Mesothelial cell of epicardium (in vitro differentiated cells): ENCODE measurements at regions not wholly inside any gene's neighbourhood (a gene's known extent, or its start where the extent isn't known, plus 50 kb on each side); places are given as distances from the start of the nearest gene placed in this dataset.

Experiments
- DNase-seq, 2 experiments: peaks; one replicate each; pipeline ENCODE4 v3.0.0; 2021; ENCODE audit warnings: low spot score in 2 of 2; ENCODE audit not compliant: unreplicated experiment in 2 of 2
- H3K27ac Mint-ChIP-seq: 2 replicates; pipeline ENCODE4 v1.8.0; 2021; ENCODE audit warnings: mixed read lengths
- H3K27me3 Mint-ChIP-seq: 2 replicates; pipeline ENCODE4 v1.8.0; 2021; ENCODE audit warnings: low read depth, mixed read lengths
- H3K36me3 Mint-ChIP-seq: 2 replicates; pipeline ENCODE4 v1.8.0; 2021; ENCODE audit warnings: mixed read lengths
- H3K4me1 Mint-ChIP-seq: 2 replicates; pipeline ENCODE4 v1.8.0; 2021; ENCODE audit warnings: mixed read lengths
- H3K4me3 Mint-ChIP-seq: 2 replicates; pipeline ENCODE4 v1.8.0; 2021; ENCODE audit warnings: mild to moderate bottlenecking, moderate library complexity, mixed read lengths
- H3K9me3 Mint-ChIP-seq: 2 replicates; pipeline ENCODE4 v1.8.0; 2021; ENCODE audit warnings: mixed read lengths
- CTCF ChIP-seq: fragments of 200-600 bp; sonication (generic); IDR thresholded peaks from one replicate; pipeline ENCODE4 v1.5.0; 2021; ENCODE audit warnings: antibody characterized with exemption; ENCODE audit not compliant: unreplicated experiment

DNA sequence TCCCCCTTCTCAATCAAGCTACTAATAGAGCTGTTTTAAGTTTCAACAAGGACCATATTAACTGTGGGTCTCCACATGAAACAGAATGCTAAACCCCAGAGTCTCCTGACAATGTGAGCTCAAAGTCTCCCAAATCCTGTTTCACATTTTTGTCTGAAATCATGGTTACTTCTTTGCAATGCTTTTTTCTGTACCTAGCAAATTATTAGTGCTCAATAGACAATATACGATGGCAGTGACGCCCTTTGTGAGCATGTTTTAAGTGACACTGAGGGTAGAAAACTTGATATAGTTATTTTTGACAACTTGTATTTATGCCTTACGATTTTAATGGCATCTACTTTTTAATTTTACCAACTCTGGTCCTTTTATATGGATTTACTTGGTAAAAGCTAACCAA is 85.4 kb upstream of the SOX5 start:
- Mint-ChIP-seq H3K27me3 (no peaks in the 10 kb centered on the region), H3K4me3 (no peak overlapping the region), H3K27ac (no peak overlapping the region), H3K9me3 (peaks cover 9% of the 10 kb centered on the region), H3K4me1 (peaks cover 51% of the 10 kb centered on the region), H3K36me3 (no peaks in the 10 kb centered on the region)
- no peak for TF ChIP-seq CTCF
- no peak for DNase-seq

DNA sequence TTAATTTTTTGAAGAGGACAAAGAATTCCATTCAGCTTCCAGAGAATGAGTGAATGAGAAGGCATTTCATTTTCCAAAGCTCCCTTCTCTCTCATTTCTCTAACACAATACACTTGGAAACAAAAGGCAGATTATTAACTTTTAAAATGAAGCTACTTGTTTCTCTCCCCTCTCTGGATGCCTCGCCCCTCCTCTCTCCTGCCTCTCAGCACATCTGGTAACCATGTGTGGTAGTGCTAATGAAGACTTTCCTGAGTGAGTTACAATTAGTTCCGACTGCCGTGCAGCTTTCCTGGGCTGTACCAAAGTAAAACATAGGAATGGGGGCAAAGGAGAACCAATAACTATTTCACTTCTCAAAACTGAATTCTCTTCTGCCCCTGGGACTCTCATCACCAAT is 84.7 kb upstream of the SOX5 start:
- H3K36me3 Mint-ChIP-seq = no peaks in the 10 kb centered on the region
- DNase-seq = no peak
- no peaks in the 10 kb centered on the region for H3K27me3 Mint-ChIP-seq

GRCh38 chr12:24027352-24027751 is 77.9 kb upstream of the SOX5 start:
- H3K9me3 Mint-ChIP-seq = peaks cover 16% of the 10 kb centered on the region
- no peak overlapping the region for H3K4me3 Mint-ChIP-seq
- TF ChIP-seq CTCF = no peak
- no peaks in the 10 kb centered on the region for H3K36me3 Mint-ChIP-seq
- no peaks in the 10 kb centered on the region for H3K27me3 Mint-ChIP-seq
- DNase-seq = no peak
- no peak overlapping the region for H3K27ac Mint-ChIP-seq
- H3K4me1 Mint-ChIP-seq = peaks cover 6% of the 10 kb centered on the region

More for the DNA sequence above, 84.7 kb upstream of the SOX5 start:
- H3K27ac Mint-ChIP-seq = no peak overlapping the region
- peaks cover 9% of the 10 kb centered on the region for H3K9me3 Mint-ChIP-seq
- H3K4me3 Mint-ChIP-seq = no peak overlapping the region
- no peak for TF ChIP-seq CTCF
- peaks cover 51% of the 10 kb centered on the region for H3K4me1 Mint-ChIP-seq

DNA sequence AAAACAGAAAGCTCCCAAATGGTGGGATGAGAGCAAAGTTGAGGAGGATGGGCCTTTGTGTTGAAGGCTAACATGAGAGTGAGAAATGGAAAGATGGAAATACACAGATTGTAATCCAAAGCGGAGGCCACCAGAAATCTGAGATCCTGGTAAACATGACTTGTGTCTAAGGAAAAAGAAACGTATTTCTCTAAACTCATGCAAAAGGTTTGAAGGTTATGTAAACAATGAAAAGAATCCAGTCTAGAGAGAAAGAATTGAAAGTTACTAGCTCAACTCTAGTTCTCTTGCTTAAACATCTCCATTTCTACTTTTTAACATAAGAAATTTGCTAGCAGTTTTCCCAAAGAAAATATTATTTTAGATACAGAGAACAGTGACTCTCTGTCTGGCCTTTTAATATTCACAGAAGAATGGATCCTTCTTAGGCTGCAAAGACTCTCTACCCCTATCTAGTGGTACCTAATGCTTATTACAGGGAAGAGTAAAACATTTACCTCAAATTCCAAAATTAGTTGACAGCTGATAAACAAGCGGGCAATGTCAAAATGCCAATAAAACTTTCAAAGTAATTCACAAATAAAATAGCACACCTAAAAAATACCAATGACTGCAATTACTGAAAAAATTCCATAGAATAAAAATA is 75.8 kb upstream of the SOX5 start:
- H3K27me3 Mint-ChIP-seq = no peaks in the 10 kb centered on the region
- no peak overlapping the region for H3K27ac Mint-ChIP-seq
- no peaks in the 10 kb centered on the region for H3K36me3 Mint-ChIP-seq
- H3K4me1 Mint-ChIP-seq = peaks cover 6% of the 10 kb centered on the region
- no peak overlapping the region for H3K4me3 Mint-ChIP-seq
- DNase-seq = no peak
- peaks cover 10% of the 10 kb centered on the region for H3K9me3 Mint-ChIP-seq
- TF ChIP-seq CTCF = no peak

DNA sequence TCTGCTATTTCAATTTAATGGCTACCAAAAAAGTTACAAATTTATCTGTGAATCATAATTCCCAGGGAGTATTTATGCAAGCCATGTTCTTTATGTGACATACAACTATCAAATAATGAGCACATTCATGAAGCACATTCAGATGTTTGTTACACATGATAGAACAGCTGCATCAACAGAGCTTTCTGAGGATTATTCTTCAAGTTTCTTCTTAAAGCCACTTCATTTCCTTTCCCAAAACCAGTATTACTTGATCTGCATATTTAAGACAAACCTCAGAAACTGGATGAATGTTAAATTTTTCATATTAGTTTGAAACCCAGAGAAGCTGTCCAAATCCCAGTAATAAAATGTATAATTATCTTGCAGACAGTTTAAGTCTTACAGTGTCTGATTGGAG is 73.6 kb upstream of the SOX5 start:
- Mint-ChIP-seq H3K27ac (no peak overlapping the region), H3K9me3 (peaks cover 7% of the 10 kb centered on the region), H3K27me3 (no peaks in the 10 kb centered on the region), H3K4me1 (peaks cover 6% of the 10 kb centered on the region), H3K4me3 (no peak overlapping the region), H3K36me3 (no peaks in the 10 kb centered on the region)
- no peak for DNase-seq
- TF ChIP-seq CTCF = no peak

DNA sequence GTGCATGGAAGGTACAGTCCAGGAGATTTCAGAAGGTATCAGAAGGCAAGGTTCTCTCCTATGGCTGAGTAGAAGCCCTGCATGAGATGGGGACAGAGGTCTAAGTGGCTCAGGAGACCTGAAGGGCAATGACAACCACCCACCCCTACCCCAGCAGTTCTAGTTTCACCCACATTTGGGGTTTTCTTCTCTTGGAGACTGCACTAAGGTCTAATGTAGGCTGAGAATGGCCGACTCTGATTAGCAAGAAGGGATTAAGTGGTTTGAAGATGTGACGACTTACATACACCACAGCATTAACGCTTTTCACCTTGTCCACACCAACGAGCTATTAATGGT is 71.7 kb upstream of the SOX5 start:
- Mint-ChIP-seq H3K4me1 (peaks cover 6% of the 10 kb centered on the region), H3K36me3 (no peaks in the 10 kb centered on the region), H3K27me3 (no peaks in the 10 kb centered on the region), H3K27ac (no peak overlapping the region), H3K4me3 (no peak overlapping the region), H3K9me3 (peaks cover 12% of the 10 kb centered on the region)
- no peak for TF ChIP-seq CTCF
- no peak for DNase-seq
